GM23248 (cell line): ENCODE measurements at regions not wholly inside any gene's neighbourhood (a gene's known extent, or its start where the extent isn't known, plus 50 kb on each side); places are given as distances from the start of the nearest gene placed in this dataset.

Source experiments
- EZH2 ChIP-seq: fragments of 200-600 bp; sonication (generic); IDR thresholded peaks from 2 replicates; pipeline ENCODE4 v1.6.1; 2018; ENCODE audit warnings: antibody characterized with exemption, mild to moderate bottlenecking; ENCODE audit not compliant: insufficient read depth, poor library complexity, severe bottlenecking
- EZH2phosphoT487 ChIP-seq: fragments of 200-600 bp; sonication (generic); IDR thresholded peaks from 2 replicates; pipeline ENCODE4 v1.6.1; 2018; ENCODE audit warnings: antibody characterized with exemption, moderate library complexity, mild to moderate bottlenecking, low read depth; ENCODE audit not compliant: insufficient read depth

- TF ChIP-seq EZH2 (no peak), EZH2phosphoT487 (no peak)
Observed at GRCh38 chr14:89533766-89534165, 116.7 kb upstream of the FOXN3 start.
